H9 (cell line): ENCODE measurements at regions not wholly inside any gene's neighbourhood (a gene's known extent, or its start where the extent isn't known, plus 50 kb on each side); places are given as distances from the start of the nearest gene placed in this dataset.
A peak's percentile ranks its signal among the peaks of the same experiment; 100 is the strongest.

Experiments used
- DNase-seq: peaks from one replicate; pipeline ENCODE4 v3.0.0-alpha.2; 2017
- H2AFZ ChIP-seq: one replicate; pipeline ENCODE4 v1.6.1; 2013; ENCODE audit warnings: mild to moderate bottlenecking, low read length, control low read depth, moderate library complexity
- H2AK5ac ChIP-seq: 2 replicates; pipeline ENCODE4 v1.6.1; 2013; ENCODE audit warnings: low read length, control low read depth, mixed read lengths; ENCODE audit not compliant: insufficient read length
- H2BK120ac ChIP-seq: one replicate; pipeline ENCODE4 v1.6.1; 2013; ENCODE audit warnings: low read depth, mild to moderate bottlenecking, low read length, control low read depth, inconsistent platforms; ENCODE audit not compliant: poor library complexity, severe bottlenecking
- H2BK12ac ChIP-seq: 2 replicates; pipeline ENCODE4 v1.6.1; 2013; ENCODE audit warnings: low read length, control low read depth, mixed read lengths, low read depth; ENCODE audit not compliant: insufficient read length
- H2BK15ac ChIP-seq: 2 replicates; pipeline ENCODE4 v1.6.1; 2013; ENCODE audit warnings: low read depth, low read length, control low read depth
- H2BK20ac ChIP-seq: one replicate; pipeline ENCODE4 v1.6.1; 2013; ENCODE audit warnings: low read depth, mild to moderate bottlenecking, low read length, control low read depth, inconsistent platforms; ENCODE audit not compliant: poor library complexity, severe bottlenecking
- H2BK5ac ChIP-seq: 2 replicates; pipeline ENCODE4 v1.6.1; 2013; ENCODE audit warnings: low read length, control low read depth, mixed read lengths; ENCODE audit not compliant: insufficient read length
- H3K14ac ChIP-seq: 2 replicates; pipeline ENCODE4 v1.6.1; 2013; ENCODE audit warnings: low read length, control low read depth; ENCODE audit not compliant: insufficient read depth
- H3K18ac ChIP-seq: 2 replicates; pipeline ENCODE4 v1.6.1; 2013; ENCODE audit warnings: low read depth, mild to moderate bottlenecking, mixed read lengths, low read length, control low read depth; ENCODE audit not compliant: insufficient read length
- H3K23ac ChIP-seq: 2 replicates; pipeline ENCODE4 v1.6.1; 2013; ENCODE audit warnings: low read length, control low read depth, mixed read lengths, low read depth; ENCODE audit not compliant: insufficient read length
- H3K23me2 ChIP-seq: 2 replicates; pipeline ENCODE4 v1.6.1; 2013; ENCODE audit warnings: low read depth, mild to moderate bottlenecking, mixed read lengths, low read length, control low read depth; ENCODE audit not compliant: insufficient read length, poor library complexity, severe bottlenecking
- H3K27ac ChIP-seq: 2 replicates; pipeline ENCODE4 v1.5.1; 2013; ENCODE audit warnings: low read length, control low read depth, mixed read lengths, low read depth; ENCODE audit not compliant: insufficient read length
- H3K27me3 ChIP-seq: 2 replicates; pipeline ENCODE4 v1.6.1; 2013; ENCODE audit warnings: low read length, control low read depth, inconsistent platforms; ENCODE audit not compliant: insufficient read depth
- H3K4ac ChIP-seq: 2 replicates; pipeline ENCODE4 v1.6.1; 2013; ENCODE audit warnings: low read depth, mild to moderate bottlenecking, control low read depth, inconsistent platforms, low read length, moderate library complexity
- H3K4me1 ChIP-seq: 2 replicates; pipeline ENCODE4 v1.6.1; 2013; ENCODE audit warnings: low read length, control low read depth, inconsistent platforms; ENCODE audit not compliant: insufficient read depth
- H3K4me2 ChIP-seq: 2 replicates; pipeline ENCODE4 v1.6.1; 2013; ENCODE audit warnings: low read length, control low read depth, mixed read lengths; ENCODE audit not compliant: insufficient read length, insufficient read depth
- H3K56ac ChIP-seq: 2 replicates; pipeline ENCODE4 v1.6.1; 2013; ENCODE audit warnings: low read depth, mild to moderate bottlenecking, mixed read lengths, low read length, control low read depth; ENCODE audit not compliant: insufficient read length
- H3K79me1 ChIP-seq: 2 replicates; pipeline ENCODE4 v1.6.1; 2013; ENCODE audit warnings: low read depth, mild to moderate bottlenecking, moderate library complexity, low read length, control low read depth, inconsistent platforms; ENCODE audit not compliant: insufficient read depth, poor library complexity, severe bottlenecking
- H3K79me2 ChIP-seq: 2 replicates; pipeline ENCODE4 v1.6.1; 2013; ENCODE audit warnings: low read length, control low read depth, inconsistent platforms; ENCODE audit not compliant: insufficient read depth
- H3K9ac ChIP-seq: 2 replicates; pipeline ENCODE4 v1.6.1; 2013; ENCODE audit warnings: low read length, control low read depth, mixed read lengths; ENCODE audit not compliant: insufficient read length; ENCODE audit errors: extremely low read depth
- H3K9me3 ChIP-seq: one replicate; pipeline ENCODE4 v1.6.1; 2013; ENCODE audit warnings: low read depth, low read length, inconsistent platforms; ENCODE audit not compliant: control insufficient read depth
- H3T11ph ChIP-seq: one replicate; pipeline ENCODE4 v1.6.1; 2013; ENCODE audit warnings: mild to moderate bottlenecking, low read length, control low read depth, inconsistent platforms
- H4K20me1 ChIP-seq: one replicate; pipeline ENCODE4 v1.6.1; 2013; ENCODE audit not compliant: control insufficient read depth, insufficient read length, insufficient read depth
- H4K5ac ChIP-seq: 2 replicates; pipeline ENCODE4 v1.6.1; 2013; ENCODE audit warnings: low read depth, mild to moderate bottlenecking, mixed read lengths, low read length, control low read depth; ENCODE audit not compliant: insufficient read length
- H4K8ac ChIP-seq: replicated peaks from 2 replicates; pipeline ENCODE4 v1.6.1; 2013; ENCODE audit warnings: low read length, control low read depth, mixed read lengths, low read depth; ENCODE audit not compliant: insufficient read length
- H4K91ac ChIP-seq: 2 replicates; pipeline ENCODE4 v1.6.1; 2013; ENCODE audit warnings: low read depth, mild to moderate bottlenecking, moderate library complexity, mixed read lengths, low read length, control low read depth; ENCODE audit not compliant: insufficient read length
- H3K27ac Mint-ChIP-seq, 3 experiments: 2 replicates in 2 of 3; 3 replicates in 1 of 3; pipeline ENCODE4 v1.8.0; 2020 to 2021; ENCODE audit warnings: mixed read lengths in 3 of 3, mild to moderate bottlenecking in 1 of 3, moderate library complexity in 1 of 3
- H3K27me3 Mint-ChIP-seq: 2 replicates; pipeline ENCODE4 v1.8.0; 2021; ENCODE audit warnings: low read depth, mild to moderate bottlenecking, moderate library complexity, mixed read lengths
- H3K36me3 Mint-ChIP-seq, 3 experiments: 2 replicates in 2 of 3; 3 replicates in 1 of 3; pipeline ENCODE4 v1.8.0; 2020 to 2021; ENCODE audit warnings: low read depth in 3 of 3, mixed read lengths in 3 of 3; ENCODE audit not compliant: insufficient read depth in 1 of 3
- H3K4me1 Mint-ChIP-seq, 2 experiments: 2 replicates each; pipeline ENCODE4 v1.8.0; 2020; ENCODE audit warnings: mixed read lengths in 2 of 2
- H3K4me3 Mint-ChIP-seq, 2 experiments: 2 replicates in 1 of 2; 3 replicates in 1 of 2; pipeline ENCODE4 v1.8.0; 2020 to 2021; ENCODE audit warnings: mild to moderate bottlenecking in 2 of 2, mixed read lengths in 2 of 2, moderate library complexity in 1 of 2
- H3K9me3 Mint-ChIP-seq, 2 experiments: 2 replicates in 1 of 2; 3 replicates in 1 of 2; pipeline ENCODE4 v1.8.0; 2020; ENCODE audit warnings: mild to moderate bottlenecking in 2 of 2, mixed read lengths in 2 of 2, moderate library complexity in 1 of 2
- CTCF ChIP-seq: fragments of 200-600 bp; sonication (generic); conservative IDR thresholded peaks from 3 replicates; pipeline ENCODE4 v1.8.0; 2021; ENCODE audit warnings: antibody characterized with exemption, mild to moderate bottlenecking
- WGBS: extraction: QIAGEN DNeasy Blood & Tissue Kit; methylation state at CpG from one replicate; pipeline ENCODE4 v1.1.7; 2013; ENCODE audit warnings: missing lambda C conversion rate, low lambda C conversion rate, mixed read lengths; ENCODE audit not compliant: insufficient read length; ENCODE audit errors: extremely low coverage; 5-methylcytosine and 5-hydroxymethylcytosine counted together

GRCh38 chr7:47100817-47101435 lies 481.0 kb downstream of the TNS3 start:
- no peak overlapping the region for H3T11ph ChIP-seq
- no CpG with 5 or more reads among the region's 5 CpGs for WGBS
- no peak overlapping the region for H2BK12ac ChIP-seq
- H3K4me3 Mint-ChIP-seq = no peak overlapping the region
- TF ChIP-seq CTCF = peak; percentile 83
- H2AK5ac ChIP-seq = no peak overlapping the region
- no peaks in the 10 kb centered on the region for H3K36me3 Mint-ChIP-seq
- H3K27me3 Mint-ChIP-seq = no peaks in the 10 kb centered on the region; the same call in none of the 2 replicates
- H3K18ac ChIP-seq = no peak overlapping the region
- H2BK5ac ChIP-seq = no peak overlapping the region
- H3K4me1 ChIP-seq = no peaks in the 10 kb centered on the region
- H4K91ac ChIP-seq = no peak overlapping the region
- no peak overlapping the region for H3K9ac ChIP-seq
- H3K27ac ChIP-seq = no peak overlapping the region
- H2BK20ac ChIP-seq = no peak overlapping the region
- H3K27me3 ChIP-seq = no peaks in the 10 kb centered on the region
- no peak overlapping the region for H3K4me2 ChIP-seq
- no peak overlapping the region for H4K8ac ChIP-seq
- H3K4me1 Mint-ChIP-seq = 0 out of 4 replicates have a peak, but pooled peaks cover 0 to 2% of the 10 kb centered on the region in 2 experiments
- DNase-seq = peak; percentile 78
- H3K14ac ChIP-seq = no peak overlapping the region
- H3K4ac ChIP-seq = no peak overlapping the region
- H3K9me3 ChIP-seq = no peaks in the 10 kb centered on the region
- no peak overlapping the region for H3K56ac ChIP-seq
- H2BK15ac ChIP-seq = no peak overlapping the region
- H3K79me2 ChIP-seq = no peaks in the 10 kb centered on the region
- H3K27ac Mint-ChIP-seq = no peak overlapping the region
- H3K79me1 ChIP-seq = no peaks in the 10 kb centered on the region
- no peaks in the 10 kb centered on the region for H4K20me1 ChIP-seq
- H2BK120ac ChIP-seq = no peak overlapping the region
- H2AFZ ChIP-seq = no peak overlapping the region
- no peak overlapping the region for H3K23ac ChIP-seq
- H3K9me3 Mint-ChIP-seq = no peaks in the 10 kb centered on the region
- no peak overlapping the region for H4K5ac ChIP-seq
- H3K23me2 ChIP-seq = no peaks in the 10 kb centered on the region
